ENCODE measurements at regions not wholly inside any gene's neighbourhood (a gene's known extent, or its start where the extent isn't known, plus 50 kb on each side); places are given as distances from the start of the nearest gene placed in this dataset.

DNA sequence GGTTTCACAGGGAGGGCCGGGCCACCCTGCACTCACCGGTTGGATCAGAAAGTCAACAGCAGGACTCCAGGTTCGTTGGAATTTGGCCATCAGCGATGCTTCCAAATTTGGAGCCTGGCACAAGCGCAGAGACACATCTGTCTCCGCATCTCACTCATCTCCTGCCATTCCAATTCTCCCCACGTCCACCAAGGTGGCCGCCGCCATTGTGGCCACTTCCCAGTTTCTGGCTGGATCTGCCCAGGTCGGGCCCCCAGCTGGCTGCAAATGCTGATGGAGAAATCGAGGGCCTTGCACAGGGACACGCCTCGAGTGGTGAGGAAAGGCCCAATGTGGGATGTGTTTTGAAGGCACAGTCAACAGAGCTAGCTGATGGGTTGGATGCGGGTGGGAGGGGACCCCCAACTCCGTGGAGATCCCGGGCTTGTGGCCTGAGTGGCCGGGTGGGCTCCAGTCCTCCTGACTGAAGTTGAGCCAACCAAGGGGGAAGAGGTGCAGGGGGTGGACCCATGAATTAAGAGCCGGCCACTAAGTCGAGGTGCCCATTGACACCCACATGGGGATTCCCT, 102.7 kb downstream of the CRYAA start:
- TF ChIP-seq CTCF (conservative IDR thresholded peaks at IDR 0.05; ENCODE audit: low read depth, low read length): no peak
- no peak for TF ChIP-seq EZH2 (IDR thresholded peaks at IDR 0.05; ENCODE audit: borderline replicate concordance, low read depth, low read length, poor library complexity, severe bottlenecking)

Data from A673 (cell line).